OCI-LY3 (cell line): ENCODE measurements at regions not wholly inside any gene's neighbourhood (a gene's known extent, or its start where the extent isn't known, plus 50 kb on each side); places are given as distances from the start of the nearest gene placed in this dataset.

ENCODE experiments used
- H2AFZ ChIP-seq: fragments of 200-600, 300-600 bp; shearing (Covaris generic); 2 replicates; pipeline ENCODE4 v1.6.0; 2014; ENCODE audit warnings: antibody characterized with exemption, low read depth, low read length
- H3K27ac ChIP-seq: fragments of 200-600, 300-600 bp; sonication (generic); 2 replicates; pipeline ENCODE4 v1.5.1; 2014; ENCODE audit warnings: mild to moderate bottlenecking, low read length, moderate library complexity, mixed read lengths
- H3K27me3 ChIP-seq: fragments of 200-600, 300-600 bp; sonication (generic); 2 replicates; pipeline ENCODE4 v1.6.1; 2014; ENCODE audit warnings: low read depth, low read length, mixed read lengths
- H3K36me3 ChIP-seq: fragments of 200-600, 300-600 bp; sonication (generic); replicated peaks from 2 replicates; pipeline ENCODE3; 2014; ENCODE audit warnings: low read depth, low read length, mixed read lengths
- H3K4me1 ChIP-seq: fragments of 300-600, 200-600 bp; sonication (generic); 2 replicates; pipeline ENCODE4 v1.6.1; 2014; ENCODE audit warnings: low read length, mixed read lengths
- H3K4me2 ChIP-seq: fragments of 200-600, 300-600 bp; sonication (generic); 2 replicates; pipeline ENCODE4 v1.6.1; 2014; ENCODE audit warnings: low read length, mixed read lengths
- H3K4me3 ChIP-seq: fragments of 300-600, 200-600 bp; sonication (generic); 2 replicates; pipeline ENCODE4 v1.5.1; 2014; ENCODE audit warnings: antibody characterized with exemption, mild to moderate bottlenecking, low read length, moderate library complexity
- H3K79me2 ChIP-seq: fragments of 300-600, 200-600 bp; shearing (Covaris generic); 2 replicates; pipeline ENCODE4 v1.6.1; 2014; ENCODE audit warnings: mild to moderate bottlenecking, low read length, mixed read lengths
- H3K9ac ChIP-seq: fragments of 300-600, 200-600 bp; shearing (Covaris generic); 2 replicates; pipeline ENCODE4 v1.6.0; 2014; ENCODE audit warnings: mild to moderate bottlenecking, low read length, moderate library complexity
- H3K9me3 ChIP-seq: fragments of 200-600, 300-600 bp; shearing (Covaris generic); 2 replicates; pipeline ENCODE4 v1.6.1; 2014; ENCODE audit warnings: low read length, mixed read lengths; ENCODE audit not compliant: insufficient read depth
- H4K20me1 ChIP-seq: fragments of 200-600, 300-600 bp; sonication (generic); 2 replicates; pipeline ENCODE4 v1.6.1; 2016; ENCODE audit warnings: low read length, mixed read lengths; ENCODE audit not compliant: insufficient read depth
- EZH2phosphoT487 ChIP-seq: fragments of 200-600 bp; shearing (Covaris generic); IDR thresholded peaks from 2 replicates; pipeline ENCODE4 v1.6.1; 2018; ENCODE audit warnings: antibody characterized with exemption, mixed run types, low read depth
- TF ChIP-seq, protein P1 (sequence below): fragments of 200-600, 300-600 bp; sonication (generic); IDR thresholded peaks from 2 replicates; pipeline ENCODE4 v1.5.1; 2014; ENCODE audit warnings: antibody characterized with exemption, low read length, low read depth

DNA sequence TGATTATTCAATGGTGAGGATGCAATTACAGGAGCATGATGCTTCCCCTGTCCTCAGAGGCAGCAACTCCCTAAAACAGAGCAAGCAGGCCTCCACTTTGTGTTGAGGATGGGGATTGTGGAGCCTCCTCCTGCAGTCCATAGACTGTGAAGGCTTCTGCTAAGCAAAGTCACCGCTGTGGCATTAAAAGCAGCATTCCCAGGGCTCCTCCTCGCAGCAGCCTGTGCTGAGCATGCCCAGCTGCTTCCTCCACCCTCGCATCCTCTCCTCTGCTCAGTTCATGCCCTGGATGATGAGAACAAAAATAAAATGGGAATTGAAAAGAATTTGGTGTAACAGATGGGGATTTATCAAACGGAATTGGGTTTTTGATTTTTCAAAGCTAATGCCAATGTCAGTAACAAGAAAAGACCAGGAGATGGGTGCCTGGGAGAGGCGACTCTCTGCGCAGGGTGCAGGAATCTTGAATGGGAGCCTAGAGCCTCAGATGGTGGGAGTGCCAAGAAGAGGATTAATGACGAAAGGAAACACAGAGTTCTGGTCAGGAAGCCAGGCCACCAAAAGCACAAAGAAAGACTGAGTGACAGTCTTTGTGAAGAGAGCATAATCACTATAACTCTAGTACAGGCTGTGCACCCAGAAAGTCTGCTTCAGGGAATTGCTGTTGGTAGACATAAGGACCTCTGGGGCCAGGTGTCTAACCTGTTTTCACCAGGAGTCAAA, 347.6 kb downstream of the TPBG start:
- Histone ChIP-seq H3K4me3 (no peak overlapping the region), H2AFZ (peak overlapping the region; percentile 82; the same call in 1 of the 2 replicates), H4K20me1 (no peaks in the 10 kb centered on the region), H3K4me2 (no peak overlapping the region), H3K79me2 (no peaks in the 10 kb centered on the region), H3K36me3 (no peaks in the 10 kb centered on the region), H3K27me3 (no peaks in the 10 kb centered on the region), H3K9me3 (no peaks in the 10 kb centered on the region), H3K9ac (no peak overlapping the region), H3K4me1 (no peaks in the 10 kb centered on the region), H3K27ac (no peak overlapping the region)
- TF ChIP-seq, protein P1, sequence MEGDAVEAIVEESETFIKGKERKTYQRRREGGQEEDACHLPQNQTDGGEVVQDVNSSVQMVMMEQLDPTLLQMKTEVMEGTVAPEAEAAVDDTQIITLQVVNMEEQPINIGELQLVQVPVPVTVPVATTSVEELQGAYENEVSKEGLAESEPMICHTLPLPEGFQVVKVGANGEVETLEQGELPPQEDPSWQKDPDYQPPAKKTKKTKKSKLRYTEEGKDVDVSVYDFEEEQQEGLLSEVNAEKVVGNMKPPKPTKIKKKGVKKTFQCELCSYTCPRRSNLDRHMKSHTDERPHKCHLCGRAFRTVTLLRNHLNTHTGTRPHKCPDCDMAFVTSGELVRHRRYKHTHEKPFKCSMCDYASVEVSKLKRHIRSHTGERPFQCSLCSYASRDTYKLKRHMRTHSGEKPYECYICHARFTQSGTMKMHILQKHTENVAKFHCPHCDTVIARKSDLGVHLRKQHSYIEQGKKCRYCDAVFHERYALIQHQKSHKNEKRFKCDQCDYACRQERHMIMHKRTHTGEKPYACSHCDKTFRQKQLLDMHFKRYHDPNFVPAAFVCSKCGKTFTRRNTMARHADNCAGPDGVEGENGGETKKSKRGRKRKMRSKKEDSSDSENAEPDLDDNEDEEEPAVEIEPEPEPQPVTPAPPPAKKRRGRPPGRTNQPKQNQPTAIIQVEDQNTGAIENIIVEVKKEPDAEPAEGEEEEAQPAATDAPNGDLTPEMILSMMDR, result no peak
- TF ChIP-seq EZH2phosphoT487, result no peak

DNA sequence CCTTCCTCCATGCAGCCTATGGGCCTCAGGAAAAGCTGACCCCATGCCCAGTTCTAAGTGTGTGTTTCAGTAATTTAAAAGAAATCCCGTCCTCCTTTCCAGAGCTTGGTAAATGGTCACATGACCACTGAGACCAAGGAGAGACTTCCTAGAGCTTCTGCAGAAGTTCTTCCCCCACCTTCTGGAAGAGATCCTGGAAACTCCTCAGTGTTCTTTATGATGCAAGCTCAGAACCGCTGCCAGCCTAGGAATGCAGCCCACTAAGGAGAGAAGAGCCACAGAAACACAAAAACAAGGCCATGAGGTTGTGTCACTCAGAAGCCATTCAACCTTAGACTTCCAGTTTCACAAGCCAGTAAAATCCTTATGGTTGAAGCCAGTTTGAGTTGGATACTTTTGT, 348.4 kb downstream of the TPBG start:
- Histone ChIP-seq H3K9me3 (no peaks in the 10 kb centered on the region), H3K4me1 (no peaks in the 10 kb centered on the region), H3K27me3 (no peaks in the 10 kb centered on the region), H2AFZ (peak overlapping the region; percentile 82), H3K9ac (no peak overlapping the region), H3K79me2 (no peaks in the 10 kb centered on the region), H3K4me3 (no peak overlapping the region), H3K27ac (no peak overlapping the region), H3K36me3 (no peaks in the 10 kb centered on the region), H4K20me1 (no peaks in the 10 kb centered on the region), H3K4me2 (no peak overlapping the region)
- TF ChIP-seq, protein P1, result no peak
- no peak for TF ChIP-seq EZH2phosphoT487

DNA sequence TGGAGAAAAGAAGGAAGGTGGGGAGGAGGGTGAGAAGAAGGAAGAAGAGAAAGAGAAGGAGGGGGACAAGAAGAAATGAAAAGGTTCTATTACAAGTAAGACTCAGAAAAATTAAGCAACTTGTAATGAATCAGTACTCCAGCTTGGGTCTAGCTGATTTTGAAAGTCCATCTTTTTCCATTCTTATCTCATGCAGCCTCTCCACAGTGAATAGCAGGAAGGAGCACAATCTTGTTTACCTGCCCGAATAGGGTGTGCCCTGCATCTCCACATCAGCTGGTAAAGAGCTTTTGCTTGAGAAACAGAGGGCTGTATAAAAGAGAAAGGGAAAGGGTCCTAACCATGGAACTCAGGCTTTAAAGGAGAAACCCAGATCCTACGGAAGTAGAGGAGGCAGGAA, 348.8 kb downstream of the TPBG start:
- no peaks in the 10 kb centered on the region for H3K9me3 ChIP-seq
- H3K4me1 ChIP-seq, result no peaks in the 10 kb centered on the region
- peak overlapping the region; percentile 82 for H2AFZ ChIP-seq
- H3K79me2 ChIP-seq, result no peaks in the 10 kb centered on the region
- H3K27me3 ChIP-seq, result no peaks in the 10 kb centered on the region
- no peak overlapping the region for H3K27ac ChIP-seq
- H3K36me3 ChIP-seq, result no peaks in the 10 kb centered on the region
- TF ChIP-seq EZH2phosphoT487, result no peak
- TF ChIP-seq, protein P1, result no peak
- H3K9ac ChIP-seq, result no peak overlapping the region
- H3K4me2 ChIP-seq, result peak overlapping the region; percentile 50
- no peaks in the 10 kb centered on the region for H4K20me1 ChIP-seq
- no peak overlapping the region for H3K4me3 ChIP-seq

DNA sequence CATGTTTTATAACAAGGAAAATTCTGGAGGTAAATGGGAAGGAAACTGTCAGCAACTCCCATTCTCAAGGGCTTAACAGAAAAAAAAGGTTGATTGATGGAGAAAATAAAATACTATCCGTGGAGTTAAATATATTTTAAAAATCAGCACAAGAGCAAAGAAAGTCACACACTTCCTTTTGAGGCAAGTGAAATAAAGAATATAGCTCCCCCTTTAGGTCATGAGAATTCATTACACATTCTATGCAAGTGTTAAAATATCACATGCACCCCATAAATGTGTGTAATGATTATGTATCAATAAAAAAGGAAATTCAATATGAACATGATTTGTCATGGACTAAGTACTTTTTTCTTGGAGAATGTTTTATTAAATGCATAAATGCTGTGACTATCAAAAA, 349.2 kb downstream of the TPBG start:
- H3K4me3 ChIP-seq, result no peak overlapping the region
- no peaks in the 10 kb centered on the region for H4K20me1 ChIP-seq
- H3K79me2 ChIP-seq, result no peaks in the 10 kb centered on the region
- TF ChIP-seq EZH2phosphoT487, result no peak
- TF ChIP-seq, protein P1, result peak; percentile 76
- H3K4me1 ChIP-seq, result no peaks in the 10 kb centered on the region
- no peaks in the 10 kb centered on the region for H3K36me3 ChIP-seq
- no peaks in the 10 kb centered on the region for H3K9me3 ChIP-seq
- H3K4me2 ChIP-seq, result peak overlapping the region; percentile 50
- no peak overlapping the region for H3K9ac ChIP-seq
- peak overlapping the region; percentile 82 for H2AFZ ChIP-seq
- H3K27me3 ChIP-seq, result no peaks in the 10 kb centered on the region
- H3K27ac ChIP-seq, result no peak overlapping the region
